HG02623 (cell line): ENCODE measurements at regions not wholly inside any gene's neighbourhood (a gene's known extent, or its start where the extent isn't known, plus 50 kb on each side); places are given as distances from the start of the nearest gene placed in this dataset.
"Not testable (repeated sequence)": the region's sequence is repeated elsewhere in the genome, so short reads cannot be mapped to it uniquely, and the experiment has no call there.

ENCODE experiments used
- ATAC-seq: cut with Tn5 transposase; IDR thresholded peaks from one replicate; pipeline ENCODE4 v1.9.1; 2021; ENCODE audit warnings: moderate library complexity; ENCODE audit not compliant: unreplicated experiment

GRCh38 chr9:42325142-42325541 lies 141.7 kb downstream of the SPATA31A6 start:
- ATAC-seq = not testable (repeated sequence)

- not testable (repeated sequence) for ATAC-seq
Measured at GRCh38 chr9:42325561-42325960, 142.1 kb downstream of the SPATA31A6 start.

- not testable (repeated sequence) for ATAC-seq
Measured at GRCh38 chr9:42326482-42326881, 143.0 kb downstream of the SPATA31A6 start.

GRCh38 chr9:42335342-42335741 lies 151.9 kb downstream of the SPATA31A6 start:
- ATAC-seq = not testable (repeated sequence)

GRCh38 chr9:42335984-42336657 lies 152.7 kb downstream of the SPATA31A6 start:
- not testable (repeated sequence) for ATAC-seq

GRCh38 chr9:42338275-42338674 lies 154.8 kb downstream of the SPATA31A6 start:
- ATAC-seq = not testable (repeated sequence)

- not testable (repeated sequence) for ATAC-seq
Measured at GRCh38 chr9:42339671-42340434, 156.4 kb downstream of the SPATA31A6 start.

- ATAC-seq = not testable (repeated sequence)
Measured at GRCh38 chr9:42340435-42340723, 156.9 kb downstream of the SPATA31A6 start.

- not testable (repeated sequence) for ATAC-seq
Measured at GRCh38 chr9:42341860-42342259, 158.4 kb downstream of the SPATA31A6 start.

GRCh38 chr9:42342297-42342696 lies 158.8 kb downstream of the SPATA31A6 start:
- ATAC-seq = not testable (repeated sequence)

GRCh38 chr9:42344508-42344907 lies 161.0 kb downstream of the SPATA31A6 start:
- ATAC-seq = not testable (repeated sequence)

GRCh38 chr9:42346916-42347315 lies 163.5 kb downstream of the SPATA31A6 start:
- ATAC-seq = not testable (repeated sequence)

GRCh38 chr9:42349181-42349580 lies 165.7 kb downstream of the SPATA31A6 start:
- not testable (repeated sequence) for ATAC-seq

- not testable (repeated sequence) for ATAC-seq
Measured at GRCh38 chr9:42350412-42350811, 167.0 kb downstream of the SPATA31A6 start.

GRCh38 chr9:42357604-42358373 lies 174.3 kb downstream of the SPATA31A6 start:
- ATAC-seq = not testable (repeated sequence)

GRCh38 chr9:42358626-42359247 lies 175.3 kb downstream of the SPATA31A6 start:
- ATAC-seq = not testable (repeated sequence)

GRCh38 chr9:42364410-42365243 lies 181.2 kb downstream of the SPATA31A6 start:
- not testable (repeated sequence) for ATAC-seq

GRCh38 chr9:42365244-42365945 lies 181.9 kb downstream of the SPATA31A6 start:
- ATAC-seq = peak; percentile 93

GRCh38 chr9:42368279-42368881 lies 184.9 kb downstream of the SPATA31A6 start:
- not testable (repeated sequence) for ATAC-seq
